ENCODE measurements at regions not wholly inside any gene's neighbourhood (a gene's known extent, or its start where the extent isn't known, plus 50 kb on each side); places are given as distances from the start of the nearest gene placed in this dataset.
"Not testable (repeated sequence)": the region's sequence is repeated elsewhere in the genome, so short reads cannot be mapped to it uniquely, and the experiment has no call there.

DNA sequence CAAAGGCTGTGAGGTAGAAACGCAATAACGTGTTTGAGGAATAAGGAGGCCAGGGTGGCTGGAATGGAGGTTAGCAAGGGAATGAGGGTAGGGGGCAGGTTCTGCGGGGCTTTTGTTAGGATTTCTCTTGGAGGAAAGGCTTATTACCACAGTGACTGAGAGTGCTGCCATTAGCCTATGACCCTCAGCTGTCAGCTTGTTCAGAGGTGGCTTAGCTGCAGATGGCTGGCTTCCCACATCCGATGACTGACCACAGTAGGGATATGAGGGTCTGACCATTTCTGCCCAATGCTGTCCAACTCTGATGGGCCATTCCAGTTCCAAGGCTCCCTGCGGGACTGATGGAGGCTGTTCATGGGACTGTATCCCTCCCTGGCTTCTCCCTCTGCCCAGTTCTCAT is 181.8 kb downstream of the MIAT start:
- Histone ChIP-seq H3K4me1 (ENCODE audit: insufficient read depth, low read length, poor library complexity, severe bottlenecking) (peaks cover 4% of the 10 kb centered on the region), H3K36me3 (ENCODE audit: insufficient read depth, low read length, poor library complexity, severe bottlenecking) (no peaks in the 10 kb centered on the region), H3K27ac (ENCODE audit: low read depth, low read length, poor library complexity, severe bottlenecking) (no peak overlapping the region), H3K4me3 (ENCODE audit: low read depth, low read length, poor library complexity, severe bottlenecking) (no peak overlapping the region), H3K27me3 (replicated peaks; ENCODE audit: insufficient read depth, low read depth, low read length, poor library complexity) (no peaks in the 10 kb centered on the region), H3K9me3 (ENCODE audit: low read depth, low read length, poor library complexity, severe bottlenecking) (no peaks in the 10 kb centered on the region)
- intact Hi-C loops (cut with micrococcal nuclease; ENCODE audit: unreplicated experiment): no loop called here
- no peak for DNase-seq (ENCODE audit: low spot score)
- CTCF ChIA-PET: no interaction called here
- TF ChIP-seq, protein P1, sequence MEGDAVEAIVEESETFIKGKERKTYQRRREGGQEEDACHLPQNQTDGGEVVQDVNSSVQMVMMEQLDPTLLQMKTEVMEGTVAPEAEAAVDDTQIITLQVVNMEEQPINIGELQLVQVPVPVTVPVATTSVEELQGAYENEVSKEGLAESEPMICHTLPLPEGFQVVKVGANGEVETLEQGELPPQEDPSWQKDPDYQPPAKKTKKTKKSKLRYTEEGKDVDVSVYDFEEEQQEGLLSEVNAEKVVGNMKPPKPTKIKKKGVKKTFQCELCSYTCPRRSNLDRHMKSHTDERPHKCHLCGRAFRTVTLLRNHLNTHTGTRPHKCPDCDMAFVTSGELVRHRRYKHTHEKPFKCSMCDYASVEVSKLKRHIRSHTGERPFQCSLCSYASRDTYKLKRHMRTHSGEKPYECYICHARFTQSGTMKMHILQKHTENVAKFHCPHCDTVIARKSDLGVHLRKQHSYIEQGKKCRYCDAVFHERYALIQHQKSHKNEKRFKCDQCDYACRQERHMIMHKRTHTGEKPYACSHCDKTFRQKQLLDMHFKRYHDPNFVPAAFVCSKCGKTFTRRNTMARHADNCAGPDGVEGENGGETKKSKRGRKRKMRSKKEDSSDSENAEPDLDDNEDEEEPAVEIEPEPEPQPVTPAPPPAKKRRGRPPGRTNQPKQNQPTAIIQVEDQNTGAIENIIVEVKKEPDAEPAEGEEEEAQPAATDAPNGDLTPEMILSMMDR (conservative IDR thresholded peaks at IDR 0.05; ENCODE audit: low read depth, low read length): no peak
- TF ChIP-seq EZH2 (IDR thresholded peaks at IDR 0.05; ENCODE audit: borderline replicate concordance, low read depth, low read length, poor library complexity, severe bottlenecking): no peak
- POLR2A ChIA-PET (ENCODE audit: low non-redundant PET): no interaction called here
- no TSS peak for BruUV-seq (replicated peaks)

DNA sequence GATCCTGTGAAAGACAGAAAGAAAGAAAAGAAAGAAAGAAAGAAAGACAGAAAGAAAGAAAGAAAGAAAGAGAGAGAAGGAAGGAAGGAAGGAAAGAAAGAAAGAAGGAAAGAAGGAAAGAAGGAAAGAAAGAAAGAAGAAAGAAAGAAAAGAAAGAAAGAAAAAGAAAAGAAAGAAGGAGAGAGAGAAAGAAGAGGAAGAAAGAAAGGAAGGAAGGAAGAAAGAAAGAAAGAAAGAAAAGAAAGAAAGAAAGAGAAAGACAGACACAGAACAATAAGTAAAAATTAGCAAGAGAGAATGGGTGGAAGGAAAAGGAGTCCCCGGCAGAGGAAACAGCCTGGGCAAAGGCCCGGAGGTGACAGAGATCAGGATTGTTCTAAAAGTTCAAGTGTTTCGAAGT is 183.4 kb downstream of the MIAT start:
- H3K4me1 ChIP-seq (ENCODE audit: insufficient read depth, low read length, poor library complexity, severe bottlenecking): peaks cover 20% of the 10 kb centered on the region
- H3K36me3 ChIP-seq (ENCODE audit: insufficient read depth, low read length, poor library complexity, severe bottlenecking); H3K27ac ChIP-seq (ENCODE audit: low read depth, low read length, poor library complexity, severe bottlenecking); H3K9me3 ChIP-seq (ENCODE audit: low read depth, low read length, poor library complexity, severe bottlenecking); POLR2A ChIA-PET (ENCODE audit: low non-redundant PET); CTCF ChIA-PET; DNase-seq (ENCODE audit: low spot score); BruUV-seq (replicated peaks); H3K4me3 ChIP-seq (ENCODE audit: low read depth, low read length, poor library complexity, severe bottlenecking); H3K27me3 ChIP-seq (replicated peaks; ENCODE audit: insufficient read depth, low read depth, low read length, poor library complexity): not testable (repeated sequence)
- intact Hi-C loops (cut with micrococcal nuclease; ENCODE audit: unreplicated experiment): loop anchor here (10.0 kb wide), 1 partner anchor 224 kb away; no protein-coding TSS in a partner anchor

DNA sequence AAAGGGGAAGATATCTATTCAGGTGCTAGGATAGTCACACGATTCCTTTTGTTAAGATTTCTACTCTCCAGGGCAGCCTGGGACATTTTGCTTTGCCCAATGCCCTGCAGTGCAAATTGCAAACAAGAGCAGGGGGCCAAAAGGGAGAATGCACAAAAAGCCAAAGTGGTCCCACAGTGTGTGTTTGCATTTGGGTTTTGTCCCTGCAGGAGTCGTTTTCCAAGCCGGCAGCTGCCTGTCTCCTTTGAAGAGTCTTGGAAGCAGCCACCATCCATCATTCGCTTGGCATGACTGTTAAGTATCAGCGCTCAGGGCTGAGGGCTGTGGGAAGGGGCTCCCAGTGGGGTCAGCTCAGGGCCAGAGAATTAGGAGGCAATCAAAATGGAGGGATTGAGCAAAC is 184.7 kb downstream of the MIAT start:
- no peaks in the 10 kb centered on the region for H3K27me3 ChIP-seq (replicated peaks; ENCODE audit: insufficient read depth, low read depth, low read length, poor library complexity)
- H3K36me3 ChIP-seq (ENCODE audit: insufficient read depth, low read length, poor library complexity, severe bottlenecking): no peaks in the 10 kb centered on the region
- intact Hi-C loops (cut with micrococcal nuclease; ENCODE audit: unreplicated experiment): loop anchor here (10.0 kb wide), 1 partner anchor 223 kb away; no protein-coding TSS in a partner anchor
- H3K4me3 ChIP-seq (ENCODE audit: low read depth, low read length, poor library complexity, severe bottlenecking): no peak overlapping the region
- TF ChIP-seq, protein P1 (conservative IDR thresholded peaks at IDR 0.05; ENCODE audit: low read depth, low read length): no peak
- TF ChIP-seq EZH2 (IDR thresholded peaks at IDR 0.05; ENCODE audit: borderline replicate concordance, low read depth, low read length, poor library complexity, severe bottlenecking): no peak
- ChIA-PET POLR2A (ENCODE audit: low non-redundant PET) (no interaction called here), CTCF (no interaction called here)
- H3K9me3 ChIP-seq (ENCODE audit: low read depth, low read length, poor library complexity, severe bottlenecking): no peaks in the 10 kb centered on the region
- H3K27ac ChIP-seq (ENCODE audit: low read depth, low read length, poor library complexity, severe bottlenecking): no peak overlapping the region
- no peak for DNase-seq (ENCODE audit: low spot score)
- H3K4me1 ChIP-seq (ENCODE audit: insufficient read depth, low read length, poor library complexity, severe bottlenecking): peaks cover 28% of the 10 kb centered on the region
- BruUV-seq (replicated peaks): no TSS peak

DNA sequence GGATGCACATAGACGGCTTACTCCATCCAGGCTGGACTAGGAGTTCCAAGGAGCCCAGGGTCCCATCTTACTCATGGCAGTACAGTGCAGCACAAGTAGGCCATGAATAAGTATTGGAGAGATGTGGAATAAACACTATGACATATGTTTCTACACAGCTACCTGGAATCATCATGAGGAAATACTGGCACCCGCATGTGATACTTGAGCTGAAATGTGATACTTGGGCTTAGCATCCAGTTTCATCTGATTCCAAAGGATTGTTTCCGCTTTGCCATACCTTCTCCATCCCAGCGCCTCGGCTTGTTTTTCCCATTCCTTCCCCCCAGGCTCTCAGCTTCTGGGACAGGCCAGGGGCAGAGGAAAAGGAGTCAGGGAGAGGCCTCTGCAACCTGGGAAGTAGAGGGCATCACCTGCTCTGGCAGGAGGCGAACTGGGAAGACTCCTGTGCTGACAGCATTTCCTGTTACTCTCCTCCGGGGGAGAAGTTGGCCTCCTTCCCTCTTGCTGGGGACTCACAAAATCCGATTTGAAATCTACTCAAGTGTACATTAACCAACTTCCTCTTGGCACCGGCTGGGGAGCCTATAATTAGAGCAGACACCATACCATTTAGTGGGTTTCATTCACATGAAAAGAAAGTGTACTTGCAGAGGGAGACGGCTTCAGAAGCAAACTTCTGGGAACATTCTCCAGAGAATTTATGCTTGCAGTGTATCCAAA is 187.8 kb downstream of the MIAT start:
- DNase-seq (ENCODE audit: low spot score): peak; percentile 92
- ChIA-PET POLR2A (ENCODE audit: low non-redundant PET) (no interaction called here), CTCF (no interaction called here)
- Histone ChIP-seq H3K4me3 (ENCODE audit: low read depth, low read length, poor library complexity, severe bottlenecking) (peak overlapping the region; percentile 8), H3K27ac (ENCODE audit: low read depth, low read length, poor library complexity, severe bottlenecking) (peak overlapping the region; percentile 60), H3K4me1 (ENCODE audit: insufficient read depth, low read length, poor library complexity, severe bottlenecking) (peaks cover 46% of the 10 kb centered on the region), H3K36me3 (ENCODE audit: insufficient read depth, low read length, poor library complexity, severe bottlenecking) (no peaks in the 10 kb centered on the region), H3K9me3 (ENCODE audit: low read depth, low read length, poor library complexity, severe bottlenecking) (no peaks in the 10 kb centered on the region), H3K27me3 (replicated peaks; ENCODE audit: insufficient read depth, low read depth, low read length, poor library complexity) (no peaks in the 10 kb centered on the region)
- BruUV-seq (replicated peaks): no TSS peak
- TF ChIP-seq EZH2 (IDR thresholded peaks at IDR 0.05; ENCODE audit: borderline replicate concordance, low read depth, low read length, poor library complexity, severe bottlenecking): no peak
- TF ChIP-seq, protein P1 (conservative IDR thresholded peaks at IDR 0.05; ENCODE audit: low read depth, low read length): no peak
- intact Hi-C loops (cut with micrococcal nuclease; ENCODE audit: unreplicated experiment): loop anchor here (10.0 kb wide), 1 partner anchor 220 kb away; no protein-coding TSS in a partner anchor

Measured in A673 (cell line).